Adrenal gland (tissue), 9 donors: ENCODE measurements at regions not wholly inside any gene's neighbourhood (a gene's known extent, or its start where the extent isn't known, plus 50 kb on each side); places are given as distances from the start of the nearest gene placed in this dataset.

ENCODE experiments used
- DNase-seq, 7 donors: peaks; one replicate each; pipeline ENCODE4 v3.0.0-alpha.2; 2019 to 2020
- H3K27ac ChIP-seq, 5 donors: fragments of 200-600 bp; sonication (generic) in 4 of 5; 1 replicate in 3 of 5; 2 replicates in 2 of 5; pipeline versions ENCODE4 v1.5.1 to v1.8.0; 2016 to 2020; ENCODE audit warnings: mild to moderate bottlenecking in 1 of 5
- H3K27me3 ChIP-seq: fragments of 200-600 bp; 2 replicates; pipeline ENCODE4 v1.8.0; 2021
- H3K36me3 ChIP-seq, 2 donors: fragments of 200-600 bp; replicated peaks in 1 of 2; 1 replicate in 1 of 2; 2 replicates in 1 of 2; pipeline versions ENCODE4 v1.5.1 to v1.8.0; 2018 to 2022
- H3K4me1 ChIP-seq, 2 donors: fragments of 200-600 bp; replicated peaks in 1 of 2; 1 replicate in 1 of 2; 2 replicates in 1 of 2; pipeline versions ENCODE4 v1.5.1 to v1.8.0; 2018 to 2021
- H3K4me3 ChIP-seq, 4 donors: fragments of 200-600 bp; sonication (generic) in 3 of 4; one replicate each; pipeline ENCODE4 v1.5.1; 2016 to 2018
- H3K9me3 ChIP-seq, 3 donors: fragments of 200-600 bp; sonication (generic) in 1 of 3; replicated peaks in 1 of 3; 1 replicate in 2 of 3; 2 replicates in 1 of 3; pipeline versions ENCODE4 v1.5.1 to v1.8.0; 2016 to 2021
- CTCF ChIP-seq, 6 experiments: fragments of 450-650 bp in 4 of 6; fragments of 200-600 bp in 2 of 6; sonication (generic) in 1 of 6; IDR thresholded peaks; 1 replicate in 5 of 6; 2 replicates in 1 of 6; pipeline versions ENCODE4 v1.5.1 to v1.8.0; 2016 to 2021; ENCODE audit warnings: antibody characterized with exemption in 6 of 6, mild to moderate bottlenecking in 2 of 6, moderate library complexity in 1 of 6
- POLR2A ChIP-seq, 2 donors: fragments of 450-650 bp; IDR thresholded peaks; one replicate each; pipeline ENCODE4 v1.6.1; 2017; ENCODE audit warnings: antibody characterized with exemption in 2 of 2, mild to moderate bottlenecking in 2 of 2, moderate library complexity in 1 of 2
- WGBS, 4 donors: extraction: QIAGEN DNeasy Blood & Tissue Kit in 2 of 4; methylation state at CpG; one replicate each; pipeline versions ENCODE4 v1.1.5 to v1.1.7; 2013 to 2017; 5-methylcytosine and 5-hydroxymethylcytosine counted together
- intact Hi-C, 2 donors: fragments of 100-400 bp; cut with DNase I; formaldehyde crosslinking; loops; one replicate each; pipeline versions ENCODE4 v1.14.1 to v1.15.0; 2022 to 2023
- donor health status: healthy with polysubstance abuse.
- donor health status: Bipolar disorder and iron deficiency.
- donor health status: DM: yes; HTN: yes; CAD: no.
- donor health status: DM: no; HTN: no; CAD: no.
- donor health status: DM: no; HTN: no; CAD: no.

- 42 to 69% (median 62%) methylated on average over 9 to 24 of the region's 24 CpGs for WGBS, 4 donors
- peaks cover 42% of the 10 kb centered on the region for H3K27me3 ChIP-seq
- intact Hi-C loops = no loop called here
- no peak overlapping the region for H3K27ac ChIP-seq
- no peaks in the 10 kb centered on the region for H3K4me1 ChIP-seq
- no peak overlapping the region for H3K4me3 ChIP-seq
- no peak for TF ChIP-seq POLR2A (IDR thresholded peaks at IDR 0.05)
- no peak for TF ChIP-seq CTCF (IDR thresholded peaks at IDR 0.05)
- H3K9me3 ChIP-seq = no peaks in the 10 kb centered on the region
- no peaks in the 10 kb centered on the region for H3K36me3 ChIP-seq
- peak in 3 of 7 donors; percentile 4 to 10 (median 4) for DNase-seq
Measured at GRCh38 chr12:132395908-132396305, 66.5 kb upstream of the GALNT9 start.

DNA sequence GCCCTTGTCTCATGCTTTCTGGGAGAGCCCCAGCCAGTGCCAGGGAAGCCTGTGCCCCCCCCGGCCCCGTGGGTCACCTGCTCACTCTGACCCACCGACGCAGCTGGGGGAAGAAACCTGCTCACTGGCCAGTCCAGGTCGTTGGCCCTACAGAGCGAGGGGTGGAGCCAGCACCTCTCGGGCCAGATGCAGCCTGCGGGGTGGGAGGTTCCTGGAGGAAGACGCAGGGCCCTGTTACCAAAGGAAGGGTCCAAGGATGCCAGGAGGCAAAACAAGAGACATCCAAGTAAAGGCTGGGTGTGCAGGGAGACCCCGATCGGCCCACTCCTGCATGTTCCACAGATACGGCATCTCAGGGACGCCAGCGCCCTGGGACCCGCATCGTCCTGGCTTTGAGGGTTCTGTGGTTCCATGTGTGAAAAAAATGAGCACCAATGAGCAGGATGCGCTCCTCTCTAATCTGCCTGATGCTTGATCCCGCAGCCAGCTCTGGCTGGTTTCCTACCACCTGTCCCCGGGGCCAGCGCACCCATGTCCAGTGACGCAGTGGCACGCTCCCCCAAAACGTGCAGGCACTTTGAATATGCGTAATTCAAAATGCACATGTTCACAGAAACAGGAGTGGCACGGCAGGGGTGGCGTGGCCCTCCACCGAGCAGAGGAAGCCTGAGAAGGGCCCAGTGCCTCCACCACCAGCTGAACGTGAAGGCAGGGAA, 66.0 kb upstream of the GALNT9 start:
- Histone ChIP-seq H3K36me3 (no peaks in the 10 kb centered on the region), H3K4me3 (no peak overlapping the region), H3K27ac (no peak overlapping the region), H3K9me3 (no peaks in the 10 kb centered on the region), H3K27me3 (peaks cover 36% of the 10 kb centered on the region), H3K4me1 (no peaks in the 10 kb centered on the region)
- WGBS, 4 donors = 75 to 81% (median 76%) methylated on average over 25 to 28 of the region's 28 CpGs
- DNase-seq = peak in 3 of 7 donors; percentile 2 to 10 (median 7)
- TF ChIP-seq POLR2A (IDR thresholded peaks at IDR 0.05) (no peak), CTCF (IDR thresholded peaks at IDR 0.05) (no peak)
- intact Hi-C loops = no loop called here

- 60 to 76% (median 69%) methylated on average over 16 to 36 of the region's 36 CpGs for WGBS, 4 donors
- DNase-seq = peak in 4 of 7 donors; percentile 17 to 49 (median 41)
- H3K27me3 ChIP-seq = peaks cover 28% of the 10 kb centered on the region
- TF ChIP-seq POLR2A (IDR thresholded peaks at IDR 0.05) = no peak
- TF ChIP-seq CTCF (IDR thresholded peaks at IDR 0.05) = no peak
- no peaks in the 10 kb centered on the region for H3K36me3 ChIP-seq
- H3K27ac ChIP-seq = no peak overlapping the region
- intact Hi-C loops = no loop called here
- no peak overlapping the region for H3K4me3 ChIP-seq
- H3K9me3 ChIP-seq = no peaks in the 10 kb centered on the region
- H3K4me1 ChIP-seq = no peaks in the 10 kb centered on the region
Measured at GRCh38 chr12:132393991-132394949, 64.9 kb upstream of the GALNT9 start.

- TF ChIP-seq POLR2A (IDR thresholded peaks at IDR 0.05) = no peak
- TF ChIP-seq CTCF (IDR thresholded peaks at IDR 0.05) = no peak
- peak in 4 of 7 donors; percentile 34 to 61 (median 59) for DNase-seq
- intact Hi-C loops = no loop called here
- Histone ChIP-seq H3K36me3 (no peaks in the 10 kb centered on the region), H3K9me3 (no peaks in the 10 kb centered on the region), H3K4me3 (no peak overlapping the region), H3K4me1 (no peaks in the 10 kb centered on the region), H3K27me3 (peaks cover 22% of the 10 kb centered on the region), H3K27ac (no peak overlapping the region)
- 50 to 53% (median 51%) methylated on average over 19 of the region's 19 CpGs for WGBS, 4 donors
Measured at GRCh38 chr12:132393245-132393795, 63.9 kb upstream of the GALNT9 start.
